ENCODE measurements at regions not wholly inside any gene's neighbourhood (a gene's known extent, or its start where the extent isn't known, plus 50 kb on each side); places are given as distances from the start of the nearest gene placed in this dataset.
"Not testable (repeated sequence)": the region's sequence is repeated elsewhere in the genome, so short reads cannot be mapped to it uniquely, and the experiment has no call there.

DNA sequence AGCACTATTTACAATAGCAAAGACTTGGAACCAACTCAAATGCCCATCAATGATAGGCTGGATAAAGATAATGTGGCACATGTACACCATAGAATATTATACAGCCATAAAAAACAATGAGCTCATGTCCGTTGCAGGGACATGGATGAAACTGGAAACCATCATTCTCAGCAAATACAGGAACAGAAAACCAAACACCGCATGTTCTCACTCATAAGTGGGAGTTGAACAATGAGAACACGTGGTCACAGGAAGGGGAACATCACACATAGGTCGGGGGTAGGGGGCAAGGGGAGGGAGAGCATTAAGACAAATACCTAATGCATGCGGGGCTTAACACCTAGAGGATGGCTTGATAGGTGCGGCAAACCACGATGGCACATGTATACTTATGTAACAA lies 56.0 kb upstream of the XPO1 start:
- H3K36me3 Mint-ChIP-seq (ENCODE audit: low read depth); H3K4me3 Mint-ChIP-seq; H3K9me3 Mint-ChIP-seq; H3K27ac Mint-ChIP-seq; H3K27me3 Mint-ChIP-seq (ENCODE audit: low read depth); H3K4me1 Mint-ChIP-seq (ENCODE audit: low read depth): not testable (repeated sequence)

DNA sequence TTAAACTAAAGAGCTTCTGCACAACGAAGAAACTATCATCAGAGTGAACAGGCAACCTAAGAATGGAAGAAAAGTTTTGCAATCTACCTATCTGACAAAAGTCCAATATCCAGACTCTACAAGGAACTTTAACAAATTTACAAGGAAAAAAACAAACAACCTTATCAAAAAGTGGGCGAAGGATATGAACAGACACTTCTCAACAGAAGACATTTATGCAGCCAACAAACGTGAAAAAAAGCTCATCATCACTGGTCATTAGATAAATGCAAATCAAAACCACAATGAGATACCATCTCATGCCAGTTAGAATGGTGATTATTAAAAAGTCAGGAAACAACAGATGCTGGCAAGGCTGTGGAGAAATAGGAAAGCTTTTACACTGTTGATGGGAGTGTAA lies 55.5 kb upstream of the XPO1 start:
- not testable (repeated sequence) for H3K27me3 Mint-ChIP-seq (ENCODE audit: low read depth); H3K27ac Mint-ChIP-seq; H3K4me1 Mint-ChIP-seq (ENCODE audit: low read depth); H3K4me3 Mint-ChIP-seq; H3K36me3 Mint-ChIP-seq (ENCODE audit: low read depth); H3K9me3 Mint-ChIP-seq

DNA sequence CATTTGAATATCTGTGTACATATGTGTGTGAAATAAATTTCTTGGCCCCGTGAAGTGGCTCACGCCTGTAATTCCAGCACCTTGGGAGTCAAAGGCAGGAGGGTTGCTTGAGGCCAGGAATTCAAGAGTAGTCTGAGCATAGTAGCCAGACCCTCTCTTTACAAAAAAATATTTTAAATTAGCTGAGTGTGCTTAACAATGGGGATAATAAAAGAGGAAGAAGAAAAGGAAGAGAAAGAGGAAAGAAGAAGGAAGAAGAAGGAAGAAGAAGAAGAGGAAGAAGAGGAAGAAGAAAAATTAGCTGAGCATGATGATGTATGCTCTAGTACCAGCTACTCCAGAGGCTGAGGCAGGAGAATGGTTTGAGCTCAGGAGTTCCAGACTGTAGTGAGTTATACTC lies 52.1 kb upstream of the XPO1 start:
- H3K4me1 Mint-ChIP-seq (ENCODE audit: low read depth): no peaks in the 10 kb centered on the region
- H3K27ac Mint-ChIP-seq: no peak overlapping the region
- H3K9me3 Mint-ChIP-seq: no peaks in the 10 kb centered on the region
- H3K4me3 Mint-ChIP-seq: no peak overlapping the region
- no peaks in the 10 kb centered on the region for H3K36me3 Mint-ChIP-seq (ENCODE audit: low read depth)
- peaks cover 5% of the 10 kb centered on the region for H3K27me3 Mint-ChIP-seq (ENCODE audit: low read depth)

DNA sequence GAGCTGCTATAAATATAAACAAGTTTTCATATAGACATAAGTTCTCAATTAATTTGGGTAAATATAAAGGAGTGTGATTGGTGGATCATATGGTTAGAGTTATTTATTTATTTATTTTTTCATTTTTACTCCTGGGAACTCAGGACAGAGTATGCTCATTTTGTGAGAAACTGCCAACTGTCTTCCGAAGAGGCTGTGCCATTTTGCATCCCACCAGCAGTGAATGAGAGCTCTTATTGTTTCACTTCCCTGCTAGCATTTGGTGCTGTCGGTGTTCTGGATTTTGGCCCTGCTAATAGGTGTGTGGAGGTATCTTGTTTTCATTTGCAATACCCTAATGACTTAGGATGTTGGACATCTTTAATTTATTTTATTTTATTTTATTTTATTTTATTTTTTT lies 50.4 kb upstream of the XPO1 start:
- H3K36me3 Mint-ChIP-seq (ENCODE audit: low read depth): no peaks in the 10 kb centered on the region
- H3K27ac Mint-ChIP-seq: no peak overlapping the region
- no peak overlapping the region for H3K4me3 Mint-ChIP-seq
- H3K27me3 Mint-ChIP-seq (ENCODE audit: low read depth): peaks cover 5% of the 10 kb centered on the region
- H3K9me3 Mint-ChIP-seq: no peaks in the 10 kb centered on the region
- H3K4me1 Mint-ChIP-seq (ENCODE audit: low read depth): no peaks in the 10 kb centered on the region
